Mesendoderm (in vitro differentiated cells): ENCODE measurements at regions not wholly inside any gene's neighbourhood (a gene's known extent, or its start where the extent isn't known, plus 50 kb on each side); places are given as distances from the start of the nearest gene placed in this dataset.
"Not testable (repeated sequence)": the region's sequence is repeated elsewhere in the genome, so short reads cannot be mapped to it uniquely, and the experiment has no call there.

Experiments used
- DNase-seq: peaks from one replicate; pipeline ENCODE4 v3.0.0; 2013
- H2AK5ac ChIP-seq: 2 replicates; pipeline ENCODE4 v1.6.1; 2013; ENCODE audit warnings: low read length, inconsistent platforms
- H2BK120ac ChIP-seq: 2 replicates; pipeline ENCODE4 v1.6.1; 2013; ENCODE audit warnings: low read depth, mild to moderate bottlenecking, low read length, moderate library complexity, mixed read lengths
- H2BK15ac ChIP-seq: replicated peaks from 2 replicates; pipeline ENCODE4 v1.6.1; 2013; ENCODE audit warnings: low read depth, mild to moderate bottlenecking, moderate library complexity
- H2BK5ac ChIP-seq: 2 replicates; pipeline ENCODE4 v1.6.1; 2013; ENCODE audit warnings: low read length, inconsistent platforms
- H3K18ac ChIP-seq: 2 replicates; pipeline ENCODE4 v1.6.1; 2013; ENCODE audit warnings: mild to moderate bottlenecking, low read length, mixed read lengths
- H3K23ac ChIP-seq: one replicate; pipeline ENCODE4 v1.6.1; 2013; ENCODE audit warnings: low read length
- H3K27ac ChIP-seq: 2 replicates; pipeline ENCODE4 v1.5.1; 2013; ENCODE audit warnings: low read depth, mild to moderate bottlenecking, inconsistent platforms, low read length, moderate library complexity
- H3K27me3 ChIP-seq: 2 replicates; pipeline ENCODE4 v1.6.1; 2013; ENCODE audit warnings: low read length, control low read depth, mild to moderate bottlenecking, inconsistent platforms; ENCODE audit not compliant: insufficient read depth, poor library complexity
- H3K36me3 ChIP-seq: 2 replicates; pipeline ENCODE4 v1.6.1; 2013; ENCODE audit warnings: low read length, inconsistent platforms; ENCODE audit not compliant: control insufficient read depth, insufficient read depth
- H3K4ac ChIP-seq: one replicate; pipeline ENCODE4 v1.6.1; 2013; ENCODE audit warnings: low read depth, mild to moderate bottlenecking, low read length, moderate library complexity
- H3K4me1 ChIP-seq: 2 replicates; pipeline ENCODE4 v1.6.1; 2013; ENCODE audit warnings: low read depth, low read length, inconsistent platforms; ENCODE audit not compliant: control insufficient read depth
- H3K4me2 ChIP-seq: 2 replicates; pipeline ENCODE4 v1.6.1; 2013; ENCODE audit warnings: low read length
- H3K4me3 ChIP-seq: 2 replicates; pipeline ENCODE4 v1.5.1; 2013; ENCODE audit warnings: mild to moderate bottlenecking, low read length
- H3K56ac ChIP-seq: one replicate; pipeline ENCODE4 v1.6.1; 2013; ENCODE audit warnings: low read length
- H3K79me1 ChIP-seq: 2 replicates; pipeline ENCODE4 v1.6.1; 2013; ENCODE audit warnings: low read length, inconsistent platforms
- H3K79me2 ChIP-seq: 2 replicates; pipeline ENCODE4 v1.6.1; 2013; ENCODE audit warnings: mild to moderate bottlenecking, low read length; ENCODE audit not compliant: control insufficient read depth, insufficient read depth
- H3K9ac ChIP-seq: 2 replicates; pipeline ENCODE4 v1.6.1; 2013; ENCODE audit warnings: low read length, inconsistent platforms
- H4K5ac ChIP-seq: one replicate; pipeline ENCODE4 v1.6.1; 2013; ENCODE audit warnings: low read length
- H4K8ac ChIP-seq: one replicate; pipeline ENCODE4 v1.6.1; 2013; ENCODE audit warnings: low read depth, mild to moderate bottlenecking, control low read depth, low read length, moderate library complexity
- WGBS: extraction: QIAGEN DNeasy Blood & Tissue Kit; methylation state at CpG from one replicate; pipeline ENCODE4 v1.1.7; 2013; ENCODE audit warnings: low lambda C conversion rate, missing lambda C conversion rate; ENCODE audit not compliant: insufficient coverage; ENCODE audit errors: extremely low coverage; 5-methylcytosine and 5-hydroxymethylcytosine counted together

DNA sequence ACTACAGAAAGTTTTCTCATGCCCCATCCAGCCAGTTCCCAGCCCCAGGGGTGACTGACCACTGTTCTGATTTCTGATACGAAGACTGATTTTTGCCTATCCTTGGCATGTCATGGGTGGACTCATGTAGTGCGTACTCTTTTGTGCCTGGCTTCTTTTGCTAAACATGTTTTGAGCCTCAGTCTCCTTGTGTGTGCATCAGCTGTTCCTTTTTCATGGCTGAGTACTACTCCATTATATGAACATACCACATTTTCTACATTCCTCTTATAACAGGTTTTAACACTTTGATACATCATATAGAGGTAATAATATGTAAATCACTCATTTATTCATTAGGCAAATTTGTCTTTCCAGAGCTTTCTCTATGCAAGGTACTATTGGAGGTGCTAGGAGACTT lies 126.7 kb downstream of the ANAPC4 start:
- Histone ChIP-seq H2BK120ac (no peak overlapping the region), H3K18ac (no peak overlapping the region), H3K79me1 (no peaks in the 10 kb centered on the region), H3K4me1 (no peaks in the 10 kb centered on the region), H2BK15ac (no peak overlapping the region), H3K4me3 (no peak overlapping the region), H3K27ac (no peak overlapping the region), H3K79me2 (no peaks in the 10 kb centered on the region), H3K23ac (no peak overlapping the region), H4K5ac (no peak overlapping the region), H3K36me3 (no peaks in the 10 kb centered on the region), H2BK5ac (no peak overlapping the region), H2AK5ac (no peak overlapping the region), H3K27me3 (no peaks in the 10 kb centered on the region), H3K4ac (no peak overlapping the region), H3K4me2 (no peak overlapping the region), H3K56ac (no peak overlapping the region), H4K8ac (no peak overlapping the region), H3K9ac (no peak overlapping the region)
- no CpG with 5 or more reads among the region's 2 CpGs for WGBS
- DNase-seq, result no peak

DNA sequence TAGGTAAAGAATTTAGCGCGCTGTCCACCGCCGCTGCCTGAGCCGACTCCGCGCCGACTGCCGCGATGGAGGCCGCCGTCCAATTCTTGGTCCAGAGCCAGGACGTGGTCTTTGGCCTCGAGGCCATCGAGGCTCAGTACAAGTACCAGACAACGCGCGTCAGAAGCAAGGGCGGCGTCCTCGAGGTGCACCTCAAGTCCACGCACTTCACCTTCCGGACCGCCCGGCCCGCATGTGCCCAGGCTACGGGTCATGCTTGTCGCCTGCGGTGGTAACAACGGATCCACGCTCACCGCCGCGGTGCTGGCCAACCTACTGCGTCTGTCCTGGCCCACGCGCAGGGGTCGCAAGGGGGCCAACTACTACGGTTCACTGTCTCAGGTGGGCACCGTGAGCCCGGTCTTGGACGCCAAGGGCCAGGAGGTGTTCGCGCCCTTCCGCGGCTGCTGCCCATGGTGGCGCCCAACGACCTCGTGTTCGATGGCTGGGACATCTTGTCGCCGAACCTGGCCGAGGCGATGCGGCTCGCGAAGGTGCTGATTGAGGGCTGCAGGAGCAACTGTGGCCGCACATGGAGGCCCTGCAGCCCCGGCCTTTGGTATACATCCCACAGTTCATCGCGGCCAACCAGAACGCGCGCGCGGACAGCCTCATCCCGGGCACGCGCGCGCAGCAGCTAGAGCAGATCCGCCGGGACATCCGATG lies 128.0 kb downstream of the ANAPC4 start:
- Histone ChIP-seq H4K5ac (no peak overlapping the region), H4K8ac (no peak overlapping the region), H2BK15ac (no peak overlapping the region), H3K23ac (no peak overlapping the region), H3K4ac (no peak overlapping the region), H2BK120ac (no peak overlapping the region), H3K4me2 (no peak overlapping the region), H2BK5ac (no peak overlapping the region), H3K4me3 (no peak overlapping the region), H2AK5ac (no peak overlapping the region), H3K27me3 (no peaks in the 10 kb centered on the region), H3K18ac (no peak overlapping the region), H3K79me2 (no peaks in the 10 kb centered on the region), H3K36me3 (no peaks in the 10 kb centered on the region), H3K79me1 (no peaks in the 10 kb centered on the region), H3K27ac (no peak overlapping the region), H3K9ac (no peak overlapping the region), H3K56ac (no peak overlapping the region), H3K4me1 (no peaks in the 10 kb centered on the region)
- no CpG with 5 or more reads among the region's 74 CpGs for WGBS
- DNase-seq, result no peak

DNA sequence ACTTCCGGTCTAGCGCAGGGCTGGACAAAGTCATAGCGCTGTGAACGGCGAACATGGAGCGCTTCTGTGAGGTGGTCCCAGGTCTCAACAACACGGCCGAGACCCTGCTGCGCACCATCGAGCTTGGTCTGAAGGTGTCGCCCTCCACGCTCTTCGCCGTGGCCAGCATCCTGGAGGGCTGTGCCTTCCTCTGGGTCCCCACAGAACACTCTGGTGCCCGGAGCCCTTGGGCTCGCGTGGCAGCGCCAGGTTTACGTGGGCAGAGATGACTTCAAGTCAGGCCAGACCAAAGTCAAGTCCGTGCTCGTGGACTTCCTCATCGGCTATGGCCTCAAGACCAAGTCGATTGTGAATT lies 128.6 kb downstream of the ANAPC4 start:
- Histone ChIP-seq H2BK120ac (no peak overlapping the region), H3K4me1 (no peaks in the 10 kb centered on the region), H4K8ac (no peak overlapping the region), H4K5ac (no peak overlapping the region), H3K56ac (no peak overlapping the region), H2BK15ac (no peak overlapping the region), H3K27me3 (no peaks in the 10 kb centered on the region), H3K79me1 (no peaks in the 10 kb centered on the region), H3K27ac (no peak overlapping the region), H3K36me3 (no peaks in the 10 kb centered on the region), H2AK5ac (no peak overlapping the region), H2BK5ac (no peak overlapping the region), H3K4me2 (no peak overlapping the region), H3K9ac (no peak overlapping the region), H3K23ac (no peak overlapping the region), H3K79me2 (no peaks in the 10 kb centered on the region), H3K18ac (no peak overlapping the region), H3K4ac (no peak overlapping the region), H3K4me3 (no peak overlapping the region)
- DNase-seq, result no peak
- no CpG with 5 or more reads among the region's 23 CpGs for WGBS

DNA sequence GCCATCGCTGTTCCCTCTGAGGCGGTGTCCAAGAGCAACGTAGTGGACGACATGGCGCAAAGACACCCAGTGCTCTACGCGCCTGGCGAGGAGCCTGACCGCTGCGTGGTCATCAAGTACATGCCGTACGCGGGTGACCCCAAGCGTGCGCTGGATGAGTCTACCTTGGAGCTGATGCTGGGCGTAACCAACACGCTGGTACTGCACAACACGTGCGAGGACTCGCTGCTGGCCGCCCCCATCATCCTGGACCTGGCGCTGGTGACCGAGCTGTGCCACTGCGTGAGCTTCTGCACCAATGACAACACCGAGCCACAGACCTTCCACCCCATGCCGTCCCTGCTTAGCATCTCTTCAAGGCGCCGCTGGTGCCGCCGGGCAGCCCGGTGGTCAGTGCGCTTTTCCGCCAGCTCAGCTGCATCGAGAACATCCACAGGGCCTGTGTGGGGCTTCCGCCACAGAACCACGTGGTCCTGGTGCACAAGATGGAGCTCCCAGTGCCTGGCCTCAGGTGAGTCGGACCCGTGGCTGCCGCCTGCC lies 129.0 kb downstream of the ANAPC4 start:
- DNase-seq, result no peak
- Histone ChIP-seq H3K9ac (no peak overlapping the region), H4K8ac (no peak overlapping the region), H3K4ac (no peak overlapping the region), H3K4me1 (no peaks in the 10 kb centered on the region), H2BK5ac (no peak overlapping the region), H3K4me3 (no peak overlapping the region), H3K4me2 (no peak overlapping the region), H2BK15ac (no peak overlapping the region), H3K36me3 (no peaks in the 10 kb centered on the region), H3K27ac (no peak overlapping the region), H3K79me1 (no peaks in the 10 kb centered on the region), H2BK120ac (no peak overlapping the region), H3K79me2 (no peaks in the 10 kb centered on the region), H4K5ac (no peak overlapping the region), H2AK5ac (no peak overlapping the region), H3K18ac (no peak overlapping the region), H3K56ac (no peak overlapping the region), H3K23ac (no peak overlapping the region), H3K27me3 (no peaks in the 10 kb centered on the region)
- WGBS, result no CpG with 5 or more reads among the region's 39 CpGs

DNA sequence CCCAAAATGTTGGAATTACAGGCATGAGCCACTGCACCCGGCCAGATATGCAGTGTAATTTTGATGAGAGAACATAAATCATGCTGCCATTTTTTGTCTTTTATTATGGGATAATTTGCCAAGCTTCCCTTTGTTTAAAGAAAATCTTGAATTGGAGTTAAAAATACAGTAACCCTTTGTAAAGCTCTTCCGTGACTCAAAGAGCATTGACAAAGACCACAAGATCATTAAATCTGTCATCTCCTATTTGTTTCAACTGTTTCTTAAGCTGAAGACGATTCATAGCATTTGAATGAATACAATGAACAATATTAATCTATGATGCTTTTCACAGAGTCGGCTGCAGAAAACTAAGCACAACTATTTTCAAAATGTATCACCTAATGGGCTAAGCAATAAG lies 132.6 kb downstream of the ANAPC4 start:
- no peak for DNase-seq
- H2BK120ac ChIP-seq, result no peak overlapping the region
- no peaks in the 10 kb centered on the region for H3K27me3 ChIP-seq
- no peak overlapping the region for H4K5ac ChIP-seq
- H4K8ac ChIP-seq, result no peak overlapping the region
- H3K4me1 ChIP-seq, result no peaks in the 10 kb centered on the region
- H3K4me2 ChIP-seq, result no peak overlapping the region
- no peaks in the 10 kb centered on the region for H3K79me1 ChIP-seq
- H3K4me3 ChIP-seq, result no peak overlapping the region
- no peak overlapping the region for H2BK5ac ChIP-seq
- H2AK5ac ChIP-seq, result no peak overlapping the region
- H3K79me2 ChIP-seq, result no peaks in the 10 kb centered on the region
- no CpG with 5 or more reads among the region's 4 CpGs for WGBS
- H3K23ac ChIP-seq, result no peak overlapping the region
- no peak overlapping the region for H3K27ac ChIP-seq
- no peak overlapping the region for H2BK15ac ChIP-seq
- no peak overlapping the region for H3K56ac ChIP-seq
- H3K9ac ChIP-seq, result no peak overlapping the region
- no peak overlapping the region for H3K18ac ChIP-seq
- H3K4ac ChIP-seq, result no peak overlapping the region
- no peaks in the 10 kb centered on the region for H3K36me3 ChIP-seq

DNA sequence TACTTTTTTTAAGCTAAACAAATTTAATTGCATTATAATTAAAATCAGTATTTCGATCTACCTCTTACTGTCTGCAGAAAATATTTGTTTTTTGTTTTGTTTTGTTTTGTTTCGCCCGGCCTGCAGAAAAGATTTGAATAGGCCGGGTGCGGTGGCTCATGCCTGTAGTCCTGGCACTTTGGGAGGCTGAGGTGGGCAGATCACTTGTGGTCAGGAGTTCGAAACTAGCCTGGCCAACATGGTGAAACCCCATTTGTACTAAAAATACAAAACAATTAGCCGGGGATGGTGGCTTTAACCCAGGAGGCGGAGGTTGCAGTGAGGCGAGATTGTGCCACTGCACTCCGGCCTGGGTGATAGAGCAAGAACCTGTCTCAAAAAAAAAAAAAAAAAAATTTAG lies 134.8 kb downstream of the ANAPC4 start:
- H2BK120ac ChIP-seq, H2BK5ac ChIP-seq, H3K23ac ChIP-seq, H3K56ac ChIP-seq, H3K18ac ChIP-seq, H3K27me3 ChIP-seq, H3K4me3 ChIP-seq, H3K4ac ChIP-seq, H2BK15ac ChIP-seq, H3K79me1 ChIP-seq, H3K36me3 ChIP-seq, H3K4me1 ChIP-seq, DNase-seq, H3K27ac ChIP-seq, H3K4me2 ChIP-seq, H4K5ac ChIP-seq, H4K8ac ChIP-seq, H3K9ac ChIP-seq, H3K79me2 ChIP-seq, H2AK5ac ChIP-seq: not testable (repeated sequence)
- no CpG with 5 or more reads among the region's 10 CpGs for WGBS
